IMR-90 (cell line): ENCODE measurements at regions not wholly inside any gene's neighbourhood (a gene's known extent, or its start where the extent isn't known, plus 50 kb on each side); places are given as distances from the start of the nearest gene placed in this dataset.

Experiments used
- ATAC-seq: fragments of 200-7000 bp; cut with Tn5 transposase; 2 replicates; pipeline ENCODE4 v1.9.1; 2020; ENCODE audit warnings: low read depth, mild to moderate bottlenecking, moderate library complexity
- BruUV-seq: library from RNA; stranded (reverse); fragments of 400-500 nt; replicated peaks from 2 replicates; lab custom pipeline; 2021; lab: Mats Ljungman, UMichigan
- CTCF ChIA-PET: fragments of 300-600 bp; formaldehyde crosslinking; extraction: SDS; loops from one replicate; lab custom pipeline; 2021; ENCODE audit warnings: antibody characterized with exemption; lab: Yijun Ruan, JAX
- POLR2A ChIA-PET: fragments of 300-600 bp; sonication (Branson Sonifier 250); formaldehyde crosslinking; loops from one replicate; lab custom pipeline; 2022; ENCODE audit warnings: antibody characterized with exemption; ENCODE audit not compliant: unreplicated experiment; lab: Charles Lee
- DNase-seq: peaks from one replicate; pipeline ENCODE4 v3.0.0; 2013
- H2AFZ ChIP-seq: replicated peaks from 2 replicates; pipeline ENCODE3; 2013; ENCODE audit warnings: low read length, mild to moderate bottlenecking; ENCODE audit not compliant: poor library complexity
- H2AK5ac ChIP-seq: 2 replicates; pipeline ENCODE4 v1.6.1; 2013; ENCODE audit warnings: low read depth, low read length, inconsistent platforms
- H2AK9ac ChIP-seq: replicated peaks from 2 replicates; pipeline ENCODE3; 2013; ENCODE audit warnings: mild to moderate bottlenecking, low read depth, low read length, moderate library complexity; ENCODE audit not compliant: poor library complexity
- H2BK120ac ChIP-seq: 2 replicates; pipeline ENCODE4 v1.6.1; 2013; ENCODE audit warnings: low read depth, low read length, inconsistent platforms
- H2BK15ac ChIP-seq: 3 replicates; pipeline ENCODE4 v1.6.1; 2013; ENCODE audit warnings: low read depth, low read length, inconsistent platforms
- H2BK20ac ChIP-seq: 2 replicates; pipeline ENCODE4 v1.6.1; 2013; ENCODE audit warnings: low read depth, mild to moderate bottlenecking, inconsistent platforms, low read length, moderate library complexity
- H2BK5ac ChIP-seq: 2 replicates; pipeline ENCODE4 v1.6.1; 2013; ENCODE audit warnings: mild to moderate bottlenecking, low read depth, low read length, inconsistent platforms; ENCODE audit not compliant: poor library complexity, severe bottlenecking
- H3K14ac ChIP-seq: replicated peaks from 2 replicates; pipeline ENCODE4 v1.6.1; 2013; ENCODE audit warnings: low read depth, low read length, inconsistent platforms
- H3K18ac ChIP-seq: 2 replicates; pipeline ENCODE4 v1.6.1; 2013; ENCODE audit warnings: low read depth, low read length, control low read depth
- H3K23ac ChIP-seq: 2 replicates; pipeline ENCODE4 v1.6.1; 2013; ENCODE audit warnings: low read depth, low read length, inconsistent platforms
- H3K27ac ChIP-seq: 2 replicates; pipeline ENCODE4 v1.5.1; 2013; ENCODE audit warnings: mild to moderate bottlenecking, control low read depth, low read length; ENCODE audit not compliant: insufficient read depth
- H3K27me3 ChIP-seq: 2 replicates; pipeline ENCODE4 v1.6.1; 2013; ENCODE audit warnings: low read length; ENCODE audit not compliant: control insufficient read depth, insufficient read depth
- H3K36me3 ChIP-seq: 2 replicates; pipeline ENCODE4 v1.6.1; 2013; ENCODE audit warnings: low read length, mixed read lengths; ENCODE audit not compliant: control insufficient read depth, insufficient read depth
- H3K4ac ChIP-seq: 2 replicates; pipeline ENCODE4 v1.6.1; 2013; ENCODE audit warnings: low read depth, low read length, inconsistent platforms
- H3K4me1 ChIP-seq: 2 replicates; pipeline ENCODE4 v1.6.1; 2013; ENCODE audit warnings: low read length, mixed read lengths; ENCODE audit not compliant: control insufficient read depth, insufficient read depth
- H3K4me2 ChIP-seq: 2 replicates; pipeline ENCODE4 v1.6.1; 2013; ENCODE audit warnings: low read depth, mild to moderate bottlenecking, control low read depth, low read length, moderate library complexity
- H3K4me3 ChIP-seq: 2 replicates; pipeline ENCODE4 v1.5.1; 2013; ENCODE audit warnings: low read depth, mild to moderate bottlenecking, control low read depth, low read length, moderate library complexity; ENCODE audit not compliant: insufficient read depth
- H3K56ac ChIP-seq: 2 replicates; pipeline ENCODE4 v1.6.1; 2013; ENCODE audit warnings: low read length, inconsistent platforms; ENCODE audit not compliant: insufficient read depth; ENCODE audit errors: extremely low read depth
- H3K79me1 ChIP-seq, 2 experiments: 2 replicates each; pipeline ENCODE4 v1.6.1; 2013; ENCODE audit warnings: low read length in 2 of 2, inconsistent platforms in 1 of 2, low read depth in 1 of 2
- H3K9ac ChIP-seq: 2 replicates; pipeline ENCODE4 v1.6.1; 2013; ENCODE audit warnings: low read depth, low read length, control low read depth
- H3K9me1 ChIP-seq: 2 replicates; pipeline ENCODE4 v1.6.1; 2013; ENCODE audit warnings: low read length, inconsistent platforms; ENCODE audit not compliant: insufficient read depth
- H3K9me3 ChIP-seq: 2 replicates; pipeline ENCODE4 v1.6.1; 2013; ENCODE audit warnings: low read length; ENCODE audit not compliant: control insufficient read depth, insufficient read depth
- H4K20me1 ChIP-seq: 2 replicates; pipeline ENCODE4 v1.6.1; 2013; ENCODE audit warnings: low read length, inconsistent platforms; ENCODE audit not compliant: insufficient read depth
- H4K5ac ChIP-seq: 2 replicates; pipeline ENCODE4 v1.6.1; 2013; ENCODE audit warnings: mild to moderate bottlenecking, low read depth, low read length, control low read depth
- H4K8ac ChIP-seq, 2 experiments: 2 replicates each; pipeline ENCODE4 v1.6.1; 2013; ENCODE audit warnings: low read depth in 2 of 2, low read length in 2 of 2, control low read depth in 1 of 2, inconsistent platforms in 1 of 2
- H4K91ac ChIP-seq: 2 replicates; pipeline ENCODE4 v1.6.1; 2013; ENCODE audit warnings: low read depth, low read length, inconsistent platforms; ENCODE audit not compliant: insufficient read depth
- BHLHE40 ChIP-seq: fragments of 150-350 bp; IDR thresholded peaks from 2 replicates; pipeline ENCODE4 v1.6.1; 2016; ENCODE audit warnings: mild to moderate bottlenecking, low read depth, low read length
- CEBPB ChIP-seq: IDR thresholded peaks from 2 replicates; pipeline ENCODE4 v1.6.1; 2012; ENCODE audit warnings: low read depth, low read length, improper control_type of control experiment
- CHD1 ChIP-seq: IDR thresholded peaks from 2 replicates; pipeline ENCODE4 v1.6.1; 2012; ENCODE audit warnings: low read depth, low read length, improper control_type of control experiment
- CTCF ChIP-seq: conservative IDR thresholded peaks from 2 replicates; pipeline ENCODE4 v1.5.1; 2012; ENCODE audit warnings: mild to moderate bottlenecking, low read depth, low read length, improper control_type of control experiment
- ELK1 ChIP-seq: fragments of 150-350 bp; IDR thresholded peaks from 2 replicates; pipeline ENCODE4 v1.6.1; 2016; ENCODE audit warnings: low read depth, mild to moderate bottlenecking, low read length, moderate library complexity, borderline replicate concordance
- FOS ChIP-seq: fragments of 150-350 bp; IDR thresholded peaks from 2 replicates; pipeline ENCODE4 v1.6.1; 2016; ENCODE audit warnings: low read depth, low read length
- MAFK ChIP-seq: IDR thresholded peaks from 2 replicates; pipeline ENCODE4 v1.6.1; 2012; ENCODE audit warnings: low read depth, low read length, improper control_type of control experiment
- MAZ ChIP-seq: IDR thresholded peaks from 2 replicates; pipeline ENCODE4 v1.6.1; 2012; ENCODE audit warnings: low read depth, mild to moderate bottlenecking, low read length, improper control_type of control experiment, moderate library complexity, borderline replicate concordance
- NFE2L2 ChIP-seq: fragments of 150-350 bp; IDR thresholded peaks from 2 replicates; pipeline ENCODE4 v1.6.1; 2016; ENCODE audit warnings: low read depth, mild to moderate bottlenecking, low read length
- POLR2A ChIP-seq: IDR thresholded peaks from 2 replicates; pipeline ENCODE4 v1.6.1; 2012; ENCODE audit warnings: mild to moderate bottlenecking, low read depth, low read length
- RAD21 ChIP-seq: IDR thresholded peaks from 2 replicates; pipeline ENCODE4 v1.6.1; 2012; ENCODE audit warnings: low read length, improper control_type of control experiment
- RCOR1 ChIP-seq: IDR thresholded peaks from 2 replicates; pipeline ENCODE4 v1.6.1; 2012; ENCODE audit warnings: mild to moderate bottlenecking, low read length, improper control_type of control experiment; ENCODE audit not compliant: insufficient replicate concordance
- RFX5 ChIP-seq: IDR thresholded peaks from 2 replicates; pipeline ENCODE4 v1.8.0; 2012; ENCODE audit warnings: low read depth, mild to moderate bottlenecking, low read length, moderate library complexity
- SMC3 ChIP-seq: fragments of 150-350 bp; IDR thresholded peaks from 2 replicates; pipeline ENCODE4 v1.6.1; 2016; ENCODE audit warnings: low read depth, mild to moderate bottlenecking, antibody characterized with exemption, low read length, moderate library complexity
- WGBS, 2 experiments: methylation state at CpG; one replicate each; pipeline versions ENCODE4 v1.1.5 to v1.1.7; 2013; ENCODE audit warnings: missing lambda C conversion rate in 2 of 2; ENCODE audit not compliant: insufficient read length in 1 of 2; ENCODE audit errors: extremely low coverage in 2 of 2; 5-methylcytosine and 5-hydroxymethylcytosine counted together
- dilution Hi-C: fragments of 300-500 bp; cut with HindIII; formaldehyde crosslinking; loops from one replicate; pipeline ENCODE4 v1.14.3; 2018; ENCODE audit warnings: low sequenced_read_pairs; ENCODE audit not compliant: unreplicated experiment
- in situ Hi-C: fragments of 300-500 bp; cut with MboI; formaldehyde crosslinking; loops from 3 replicates; pipeline ENCODE4 v1.14.3; 2019; ENCODE audit warnings: low sequenced_read_pairs, inconsistent platforms, mixed read lengths
- intact Hi-C: fragments of 100-400 bp; cut with micrococcal nuclease; formaldehyde crosslinking; loops from 2 replicates; pipeline ENCODE4 v1.10.0; 2022
- TF ChIP-seq, protein P1 (sequence below): fragments of 150-350 bp; IDR thresholded peaks from 2 replicates; pipeline ENCODE4 v1.6.1; 2017; ENCODE audit warnings: mild to moderate bottlenecking, antibody characterized with exemption, low read length, low read depth

DNA sequence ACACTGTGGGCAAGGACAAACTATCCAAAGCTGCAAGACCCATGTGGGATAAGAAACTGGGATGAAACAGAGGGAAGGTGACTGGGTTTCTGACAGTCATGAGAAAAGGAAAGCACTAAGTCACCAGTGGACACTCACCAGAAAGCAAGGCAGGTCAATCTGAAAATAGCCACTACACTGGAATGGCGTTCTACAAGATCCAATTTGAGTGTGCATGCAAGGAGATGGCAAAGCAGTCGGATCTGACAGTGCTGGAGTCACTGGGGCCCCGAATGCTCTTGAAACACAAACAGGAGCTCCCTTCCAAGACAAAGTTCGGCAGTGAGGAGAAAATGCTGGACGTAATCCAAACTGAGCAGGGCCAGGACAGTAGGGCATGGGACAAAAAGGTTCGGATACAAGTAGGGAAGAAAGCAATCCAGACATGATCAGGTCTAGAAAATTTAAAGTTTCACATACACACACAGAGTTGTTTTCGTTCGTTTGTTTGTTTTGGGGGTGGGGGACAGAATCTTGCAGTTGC, 95.5 kb downstream of the EOMES start:
- peaks cover 2% of the 10 kb centered on the region for H3K4me1 ChIP-seq
- H3K4me2 ChIP-seq = no peak overlapping the region
- H4K8ac ChIP-seq = 0 out of 4 replicates have a peak overlapping the region, but pooled peaks of 1 of the 2 experiments have one; percentile 13
- H4K91ac ChIP-seq = no peak overlapping the region
- DNase-seq (no peak), ATAC-seq (no peak; the same call in 1 of the 2 replicates)
- peak overlapping the region; percentile 61 for H2AK5ac ChIP-seq
- H3K27ac ChIP-seq = no peak overlapping the region
- no peak overlapping the region for H3K4me3 ChIP-seq
- BruUV-seq = no TSS peak
- H2BK5ac ChIP-seq = no peak overlapping the region
- H3K36me3 ChIP-seq = no peaks in the 10 kb centered on the region
- 0 out of 2 replicates have a peak, but pooled peaks cover 5% of the 10 kb centered on the region for H3K9me1 ChIP-seq
- no peaks in the 10 kb centered on the region for H3K9me3 ChIP-seq
- ChIA-PET POLR2A (no interaction called here), CTCF (no interaction called here)
- no peak overlapping the region for H2AK9ac ChIP-seq
- no peak overlapping the region for H4K5ac ChIP-seq
- peak overlapping the region; percentile 70 for H2AFZ ChIP-seq
- in situ Hi-C loops = no loop called here
- dilution Hi-C loops = no loop called here
- H2BK120ac ChIP-seq = peak overlapping the region; percentile 44
- H3K4ac ChIP-seq = peak overlapping the region; percentile 33; the same call in 1 of the 2 replicates
- TF ChIP-seq MAZ (no peak), CHD1 (no peak), CEBPB (no peak), MAFK (no peak), RAD21 (no peak), BHLHE40 (no peak), CTCF (no peak), RFX5 (no peak), FOS (no peak), POLR2A (no peak), NFE2L2 (no peak), ELK1 (no peak), SMC3 (no peak), RCOR1 (no peak)
- TF ChIP-seq, protein P1, sequence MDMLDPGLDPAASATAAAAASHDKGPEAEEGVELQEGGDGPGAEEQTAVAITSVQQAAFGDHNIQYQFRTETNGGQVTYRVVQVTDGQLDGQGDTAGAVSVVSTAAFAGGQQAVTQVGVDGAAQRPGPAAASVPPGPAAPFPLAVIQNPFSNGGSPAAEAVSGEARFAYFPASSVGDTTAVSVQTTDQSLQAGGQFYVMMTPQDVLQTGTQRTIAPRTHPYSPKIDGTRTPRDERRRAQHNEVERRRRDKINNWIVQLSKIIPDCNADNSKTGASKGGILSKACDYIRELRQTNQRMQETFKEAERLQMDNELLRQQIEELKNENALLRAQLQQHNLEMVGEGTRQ = no peak
- H2BK20ac ChIP-seq = peak overlapping the region; percentile 19; the same call in 1 of the 2 replicates
- H3K56ac ChIP-seq = no peak overlapping the region
- peak overlapping the region; percentile 28; the same call in 1 of the 3 replicates for H2BK15ac ChIP-seq
- H3K9ac ChIP-seq = no peak overlapping the region
- H3K27me3 ChIP-seq = no peaks in the 10 kb centered on the region
- H3K23ac ChIP-seq = peak overlapping the region; percentile 32; the same call in 1 of the 2 replicates
- 100% methylated on average over 1 of the region's 8 CpGs; no CpG with 5 or more reads in 1 of the 2 experiments for WGBS, 2 experiments
- peak overlapping the region; percentile 43 for H3K14ac ChIP-seq
- no peaks in the 10 kb centered on the region for H3K79me1 ChIP-seq
- intact Hi-C loops = no loop called here
- H3K18ac ChIP-seq = no peak overlapping the region
- no peaks in the 10 kb centered on the region for H4K20me1 ChIP-seq
